H9 (cell line): ENCODE measurements at regions not wholly inside any gene's neighbourhood (a gene's known extent, or its start where the extent isn't known, plus 50 kb on each side); places are given as distances from the start of the nearest gene placed in this dataset.

Experiments used
- DNase-seq: peaks from one replicate; pipeline ENCODE4 v3.0.0-alpha.2; 2017
- H2AFZ ChIP-seq: one replicate; pipeline ENCODE4 v1.6.1; 2013; ENCODE audit warnings: mild to moderate bottlenecking, low read length, control low read depth, moderate library complexity
- H2AK5ac ChIP-seq: 2 replicates; pipeline ENCODE4 v1.6.1; 2013; ENCODE audit warnings: low read length, control low read depth, mixed read lengths; ENCODE audit not compliant: insufficient read length
- H2BK120ac ChIP-seq: one replicate; pipeline ENCODE4 v1.6.1; 2013; ENCODE audit warnings: low read depth, mild to moderate bottlenecking, low read length, control low read depth, inconsistent platforms; ENCODE audit not compliant: poor library complexity, severe bottlenecking
- H2BK12ac ChIP-seq: 2 replicates; pipeline ENCODE4 v1.6.1; 2013; ENCODE audit warnings: low read length, control low read depth, mixed read lengths, low read depth; ENCODE audit not compliant: insufficient read length
- H2BK15ac ChIP-seq: 2 replicates; pipeline ENCODE4 v1.6.1; 2013; ENCODE audit warnings: low read depth, low read length, control low read depth
- H2BK20ac ChIP-seq: one replicate; pipeline ENCODE4 v1.6.1; 2013; ENCODE audit warnings: low read depth, mild to moderate bottlenecking, low read length, control low read depth, inconsistent platforms; ENCODE audit not compliant: poor library complexity, severe bottlenecking
- H2BK5ac ChIP-seq: 2 replicates; pipeline ENCODE4 v1.6.1; 2013; ENCODE audit warnings: low read length, control low read depth, mixed read lengths; ENCODE audit not compliant: insufficient read length
- H3K14ac ChIP-seq: 2 replicates; pipeline ENCODE4 v1.6.1; 2013; ENCODE audit warnings: low read length, control low read depth; ENCODE audit not compliant: insufficient read depth
- H3K18ac ChIP-seq: 2 replicates; pipeline ENCODE4 v1.6.1; 2013; ENCODE audit warnings: low read depth, mild to moderate bottlenecking, mixed read lengths, low read length, control low read depth; ENCODE audit not compliant: insufficient read length
- H3K23ac ChIP-seq: 2 replicates; pipeline ENCODE4 v1.6.1; 2013; ENCODE audit warnings: low read length, control low read depth, mixed read lengths, low read depth; ENCODE audit not compliant: insufficient read length
- H3K23me2 ChIP-seq: 2 replicates; pipeline ENCODE4 v1.6.1; 2013; ENCODE audit warnings: low read depth, mild to moderate bottlenecking, mixed read lengths, low read length, control low read depth; ENCODE audit not compliant: insufficient read length, poor library complexity, severe bottlenecking
- H3K27ac ChIP-seq: 2 replicates; pipeline ENCODE4 v1.5.1; 2013; ENCODE audit warnings: low read length, control low read depth, mixed read lengths, low read depth; ENCODE audit not compliant: insufficient read length
- H3K27me3 ChIP-seq: 2 replicates; pipeline ENCODE4 v1.6.1; 2013; ENCODE audit warnings: low read length, control low read depth, inconsistent platforms; ENCODE audit not compliant: insufficient read depth
- H3K4ac ChIP-seq: 2 replicates; pipeline ENCODE4 v1.6.1; 2013; ENCODE audit warnings: low read depth, mild to moderate bottlenecking, control low read depth, inconsistent platforms, low read length, moderate library complexity
- H3K4me1 ChIP-seq: 2 replicates; pipeline ENCODE4 v1.6.1; 2013; ENCODE audit warnings: low read length, control low read depth, inconsistent platforms; ENCODE audit not compliant: insufficient read depth
- H3K4me2 ChIP-seq: 2 replicates; pipeline ENCODE4 v1.6.1; 2013; ENCODE audit warnings: low read length, control low read depth, mixed read lengths; ENCODE audit not compliant: insufficient read length, insufficient read depth
- H3K56ac ChIP-seq: 2 replicates; pipeline ENCODE4 v1.6.1; 2013; ENCODE audit warnings: low read depth, mild to moderate bottlenecking, mixed read lengths, low read length, control low read depth; ENCODE audit not compliant: insufficient read length
- H3K79me1 ChIP-seq: 2 replicates; pipeline ENCODE4 v1.6.1; 2013; ENCODE audit warnings: low read depth, mild to moderate bottlenecking, moderate library complexity, low read length, control low read depth, inconsistent platforms; ENCODE audit not compliant: insufficient read depth, poor library complexity, severe bottlenecking
- H3K79me2 ChIP-seq: 2 replicates; pipeline ENCODE4 v1.6.1; 2013; ENCODE audit warnings: low read length, control low read depth, inconsistent platforms; ENCODE audit not compliant: insufficient read depth
- H3K9ac ChIP-seq: 2 replicates; pipeline ENCODE4 v1.6.1; 2013; ENCODE audit warnings: low read length, control low read depth, mixed read lengths; ENCODE audit not compliant: insufficient read length; ENCODE audit errors: extremely low read depth
- H3K9me3 ChIP-seq: one replicate; pipeline ENCODE4 v1.6.1; 2013; ENCODE audit warnings: low read depth, low read length, inconsistent platforms; ENCODE audit not compliant: control insufficient read depth
- H3T11ph ChIP-seq: one replicate; pipeline ENCODE4 v1.6.1; 2013; ENCODE audit warnings: mild to moderate bottlenecking, low read length, control low read depth, inconsistent platforms
- H4K20me1 ChIP-seq: one replicate; pipeline ENCODE4 v1.6.1; 2013; ENCODE audit not compliant: control insufficient read depth, insufficient read length, insufficient read depth
- H4K5ac ChIP-seq: 2 replicates; pipeline ENCODE4 v1.6.1; 2013; ENCODE audit warnings: low read depth, mild to moderate bottlenecking, mixed read lengths, low read length, control low read depth; ENCODE audit not compliant: insufficient read length
- H4K8ac ChIP-seq: replicated peaks from 2 replicates; pipeline ENCODE4 v1.6.1; 2013; ENCODE audit warnings: low read length, control low read depth, mixed read lengths, low read depth; ENCODE audit not compliant: insufficient read length
- H4K91ac ChIP-seq: 2 replicates; pipeline ENCODE4 v1.6.1; 2013; ENCODE audit warnings: low read depth, mild to moderate bottlenecking, moderate library complexity, mixed read lengths, low read length, control low read depth; ENCODE audit not compliant: insufficient read length
- H3K27ac Mint-ChIP-seq, 3 experiments: 2 replicates in 2 of 3; 3 replicates in 1 of 3; pipeline ENCODE4 v1.8.0; 2020 to 2021; ENCODE audit warnings: mixed read lengths in 3 of 3, mild to moderate bottlenecking in 1 of 3, moderate library complexity in 1 of 3
- H3K27me3 Mint-ChIP-seq: 2 replicates; pipeline ENCODE4 v1.8.0; 2021; ENCODE audit warnings: low read depth, mild to moderate bottlenecking, moderate library complexity, mixed read lengths
- H3K36me3 Mint-ChIP-seq, 3 experiments: 2 replicates in 2 of 3; 3 replicates in 1 of 3; pipeline ENCODE4 v1.8.0; 2020 to 2021; ENCODE audit warnings: low read depth in 3 of 3, mixed read lengths in 3 of 3; ENCODE audit not compliant: insufficient read depth in 1 of 3
- H3K4me1 Mint-ChIP-seq, 2 experiments: 2 replicates each; pipeline ENCODE4 v1.8.0; 2020; ENCODE audit warnings: mixed read lengths in 2 of 2
- H3K4me3 Mint-ChIP-seq, 2 experiments: 2 replicates in 1 of 2; 3 replicates in 1 of 2; pipeline ENCODE4 v1.8.0; 2020 to 2021; ENCODE audit warnings: mild to moderate bottlenecking in 2 of 2, mixed read lengths in 2 of 2, moderate library complexity in 1 of 2
- H3K9me3 Mint-ChIP-seq, 2 experiments: 2 replicates in 1 of 2; 3 replicates in 1 of 2; pipeline ENCODE4 v1.8.0; 2020; ENCODE audit warnings: mild to moderate bottlenecking in 2 of 2, mixed read lengths in 2 of 2, moderate library complexity in 1 of 2
- CTCF ChIP-seq: fragments of 200-600 bp; sonication (generic); conservative IDR thresholded peaks from 3 replicates; pipeline ENCODE4 v1.8.0; 2021; ENCODE audit warnings: antibody characterized with exemption, mild to moderate bottlenecking
- WGBS: extraction: QIAGEN DNeasy Blood & Tissue Kit; methylation state at CpG from one replicate; pipeline ENCODE4 v1.1.7; 2013; ENCODE audit warnings: missing lambda C conversion rate, low lambda C conversion rate, mixed read lengths; ENCODE audit not compliant: insufficient read length; ENCODE audit errors: extremely low coverage; 5-methylcytosine and 5-hydroxymethylcytosine counted together

- Histone ChIP-seq H3K4ac (no peak overlapping the region), H3K23ac (no peak overlapping the region), H3K9ac (no peak overlapping the region), H2BK15ac (no peak overlapping the region), H4K5ac (no peak overlapping the region), H3K79me1 (no peaks in the 10 kb centered on the region), H3K79me2 (no peaks in the 10 kb centered on the region), H2BK120ac (no peak overlapping the region), H4K91ac (no peak overlapping the region), H3K27ac (no peak overlapping the region), H3K23me2 (no peaks in the 10 kb centered on the region), H2BK20ac (no peak overlapping the region), H3K27me3 (no peaks in the 10 kb centered on the region), H4K8ac (no peak overlapping the region), H4K20me1 (no peaks in the 10 kb centered on the region), H3T11ph (no peak overlapping the region), H3K18ac (no peak overlapping the region), H2BK5ac (no peak overlapping the region), H2BK12ac (no peak overlapping the region), H3K9me3 (no peaks in the 10 kb centered on the region), H2AK5ac (no peak overlapping the region), H3K14ac (no peak overlapping the region), H3K4me2 (no peak overlapping the region), H3K56ac (no peak overlapping the region), H2AFZ (no peak overlapping the region), H3K4me1 (no peaks in the 10 kb centered on the region; the same call in 1 of the 2 replicates)
- no peaks in the 10 kb centered on the region for H3K36me3 Mint-ChIP-seq
- peaks cover 0 to 3% of the 10 kb centered on the region in 2 experiments; a peak in 2 of 4 replicates for H3K4me1 Mint-ChIP-seq
- TF ChIP-seq CTCF: no peak
- H3K27ac Mint-ChIP-seq: no peak overlapping the region
- H3K27me3 Mint-ChIP-seq: no peaks in the 10 kb centered on the region; the same call in none of the 2 replicates
- H3K4me3 Mint-ChIP-seq: no peak overlapping the region
- WGBS: no CpG with 5 or more reads among the region's 3 CpGs
- H3K9me3 Mint-ChIP-seq: no peaks in the 10 kb centered on the region; a peak in 1 of 5 replicates
- no peak for DNase-seq
Observed at GRCh38 chr3:5750091-5750490, 562.6 kb downstream of the EDEM1 start.
